HG03045 (cell line): ENCODE measurements at regions not wholly inside any gene's neighbourhood (a gene's known extent, or its start where the extent isn't known, plus 50 kb on each side); places are given as distances from the start of the nearest gene placed in this dataset.

Experiments used
- ATAC-seq: cut with Tn5 transposase; IDR thresholded peaks from one replicate; pipeline ENCODE4 v1.9.1; 2021; ENCODE audit warnings: mild to moderate bottlenecking, moderate library complexity; ENCODE audit not compliant: unreplicated experiment

DNA sequence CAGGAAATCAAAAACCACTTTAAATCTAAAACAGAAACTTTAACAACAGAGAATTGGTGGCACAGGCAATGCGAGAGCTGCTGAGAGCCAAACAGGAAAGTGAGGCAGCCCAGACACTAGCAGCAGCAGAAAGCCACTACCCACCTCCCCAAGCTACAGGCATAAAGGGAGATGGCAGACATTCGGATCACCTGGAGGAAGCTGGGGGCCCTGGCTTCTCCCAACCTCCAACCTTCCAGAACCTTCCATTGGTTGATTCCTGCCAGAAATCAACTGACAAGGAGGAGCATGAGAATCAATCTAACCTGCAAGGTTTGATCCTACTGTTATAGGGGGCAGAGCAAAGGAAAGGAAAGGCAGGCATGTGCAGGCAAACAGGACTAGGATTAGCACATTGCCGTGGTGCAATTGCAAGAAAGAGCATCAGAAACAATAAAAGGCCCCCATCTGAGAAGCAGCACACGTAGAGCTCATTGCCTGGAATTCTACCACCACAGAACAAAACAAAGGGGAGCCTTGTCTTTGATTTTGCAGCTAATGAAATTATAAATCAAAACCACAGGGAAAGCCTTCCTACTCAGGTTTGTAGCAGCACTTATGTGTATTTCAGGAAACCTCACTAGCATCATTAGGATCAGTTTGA is 427.3 kb upstream of the RASGEF1B start:
- ATAC-seq: no peak

DNA sequence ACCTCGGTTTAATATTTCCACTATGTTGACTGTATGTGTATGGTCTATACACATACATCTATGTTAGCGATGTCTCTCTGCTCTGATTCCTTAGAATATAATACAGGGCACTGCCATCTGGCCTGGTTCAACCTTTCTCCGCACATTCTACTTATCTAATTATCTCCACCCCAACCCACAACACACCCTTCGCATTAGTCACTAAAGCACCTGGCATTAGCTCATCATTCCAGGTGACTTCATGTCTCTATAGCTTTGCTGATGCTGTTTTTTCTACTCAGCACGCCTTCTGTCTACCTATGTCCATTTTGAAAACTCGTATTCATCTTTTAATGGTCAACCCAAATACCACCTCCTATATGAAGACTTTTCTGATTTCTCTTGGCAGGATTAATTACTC is 425.2 kb upstream of the RASGEF1B start:
- no peak for ATAC-seq

- no peak for ATAC-seq
Observed at GRCh38 chr4:81891005-81891996, 419.6 kb upstream of the RASGEF1B start.

DNA sequence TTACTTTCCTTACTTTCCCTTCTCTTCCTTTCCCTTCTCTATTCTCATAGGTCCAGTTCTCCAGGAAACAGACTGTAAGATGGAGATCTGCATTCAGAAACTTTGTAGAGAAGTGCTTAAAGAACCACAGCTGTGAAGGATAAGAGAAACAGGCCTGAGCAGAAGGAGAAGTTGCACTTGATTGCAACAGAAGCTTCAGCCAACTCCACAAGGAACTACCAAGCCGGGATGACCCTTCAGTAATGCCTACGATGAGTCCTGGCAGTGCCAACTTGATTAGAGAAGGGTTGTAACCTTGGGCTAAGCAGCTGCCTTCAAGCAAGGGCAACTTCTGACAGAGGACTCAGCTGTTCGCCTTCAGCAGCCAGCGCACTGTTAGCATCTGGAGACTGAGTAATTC is 413.3 kb upstream of the RASGEF1B start:
- no peak for ATAC-seq

GRCh38 chr4:81883530-81884450 is 412.1 kb upstream of the RASGEF1B start:
- no peak for ATAC-seq

DNA sequence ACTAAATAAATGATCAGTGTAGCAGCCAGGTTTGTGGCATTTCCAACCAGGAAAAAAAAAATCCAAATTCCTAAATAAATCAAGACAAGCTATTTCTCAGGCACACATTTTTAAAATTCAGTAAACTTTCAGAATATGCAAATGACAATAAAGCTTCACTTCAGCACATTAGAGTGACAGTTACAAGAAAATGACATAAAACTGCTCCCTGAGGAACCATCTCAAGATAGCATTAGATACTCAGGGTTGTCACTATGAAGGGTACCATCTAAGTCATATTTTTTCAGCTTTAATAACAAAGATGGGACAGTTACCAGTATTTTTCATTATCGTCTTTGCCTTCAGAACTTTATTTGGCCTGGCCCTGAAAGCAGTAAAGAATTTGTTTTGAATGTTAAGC is 411.3 kb upstream of the RASGEF1B start:
- no peak for ATAC-seq

GRCh38 chr4:81881855-81882621 is 410.3 kb upstream of the RASGEF1B start:
- no peak for ATAC-seq

DNA sequence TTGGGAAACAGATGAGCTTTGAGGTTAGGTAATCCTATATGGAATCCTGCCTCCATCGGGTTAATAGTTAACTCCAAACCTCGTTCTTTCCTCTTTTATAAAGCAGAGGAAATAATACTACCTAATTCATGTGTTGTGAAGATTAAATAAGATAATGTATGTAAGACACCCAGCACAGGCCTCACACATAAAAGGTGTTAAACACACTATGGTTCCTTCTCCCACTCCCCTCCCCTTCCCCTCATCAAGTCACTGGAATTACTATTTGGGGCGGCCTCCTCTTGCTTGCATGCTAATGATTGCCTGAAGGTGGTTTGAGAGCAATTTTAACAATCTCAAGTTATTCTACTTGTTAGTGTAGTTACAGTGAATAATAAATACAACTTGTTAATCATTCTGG is 404.4 kb upstream of the RASGEF1B start:
- ATAC-seq: no peak

GRCh38 chr4:81874661-81875515 is 403.2 kb upstream of the RASGEF1B start:
- ATAC-seq: no peak

DNA sequence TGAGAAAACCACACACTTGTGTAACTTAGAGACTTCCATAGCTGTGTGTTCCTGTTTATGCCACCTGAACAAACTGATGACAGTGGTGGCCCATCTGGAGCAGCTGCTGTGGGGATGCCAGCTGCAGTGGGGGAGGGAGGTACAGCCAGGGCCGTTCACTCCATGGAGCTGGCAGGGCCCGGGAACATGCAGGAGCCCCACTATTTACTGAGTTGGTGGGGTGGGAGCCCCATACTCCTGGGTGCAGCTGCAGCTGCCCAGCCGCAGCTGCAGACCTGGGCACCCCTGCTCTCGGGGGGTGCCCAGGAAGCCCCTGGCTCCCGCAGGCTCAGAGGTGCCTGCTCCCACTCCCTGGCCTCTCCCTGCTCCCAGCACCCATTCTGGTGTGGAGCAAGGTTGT is 398.6 kb upstream of the RASGEF1B start:
- no peak for ATAC-seq

DNA sequence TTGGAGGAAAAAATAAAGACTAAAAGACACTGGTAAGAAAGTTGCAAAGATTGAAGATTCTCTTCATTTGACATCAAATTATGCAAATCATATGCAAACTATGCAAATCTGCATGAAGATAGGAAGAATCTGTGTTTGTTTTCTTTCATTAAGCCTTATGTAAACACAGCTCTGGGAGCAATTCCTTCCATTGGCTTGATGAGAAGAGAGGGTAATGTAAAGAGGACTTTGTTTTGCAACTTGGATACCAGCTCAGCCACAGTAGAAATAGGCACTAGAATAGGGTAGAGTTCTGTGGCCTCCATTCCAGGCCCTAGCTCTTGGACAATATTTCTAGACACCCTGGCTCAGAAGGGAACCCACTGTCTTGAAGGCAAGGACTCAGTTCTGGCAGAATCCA is 388.4 kb upstream of the RASGEF1B start:
- ATAC-seq: no peak

- ATAC-seq: no peak
Observed at GRCh38 chr4:81854406-81854805, 382.7 kb upstream of the RASGEF1B start.

DNA sequence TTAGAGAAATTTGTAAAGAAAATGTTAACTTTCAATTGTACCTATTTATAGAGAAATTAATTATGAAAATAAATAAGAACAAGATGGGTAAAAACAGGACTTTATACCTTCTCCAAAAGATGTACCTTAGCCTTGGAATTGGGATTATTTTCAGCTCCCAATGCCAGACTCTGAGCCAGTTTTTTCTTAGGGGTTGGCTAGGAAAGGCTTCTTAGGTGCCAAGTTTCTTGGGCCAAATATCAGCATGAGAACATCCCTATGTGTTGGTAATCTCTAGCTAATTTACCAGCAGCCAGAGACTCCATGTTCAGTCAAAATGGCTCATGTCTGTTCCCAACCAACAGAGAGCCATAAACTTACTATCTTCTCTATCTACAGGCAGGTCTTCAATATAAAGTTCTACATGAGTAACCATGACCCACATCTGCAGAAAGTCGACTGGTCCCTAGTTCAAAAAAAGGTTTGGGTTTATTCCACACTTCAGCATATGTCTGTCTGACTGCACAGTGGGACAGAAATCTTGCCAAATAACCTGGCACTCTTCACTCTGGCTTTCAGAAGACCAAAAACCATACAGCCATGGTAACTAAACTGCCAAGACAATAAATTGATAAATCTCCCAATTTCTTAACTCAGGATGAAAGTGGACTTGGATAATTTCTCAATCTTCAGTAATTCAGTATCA is 380.5 kb upstream of the RASGEF1B start:
- ATAC-seq: no peak

DNA sequence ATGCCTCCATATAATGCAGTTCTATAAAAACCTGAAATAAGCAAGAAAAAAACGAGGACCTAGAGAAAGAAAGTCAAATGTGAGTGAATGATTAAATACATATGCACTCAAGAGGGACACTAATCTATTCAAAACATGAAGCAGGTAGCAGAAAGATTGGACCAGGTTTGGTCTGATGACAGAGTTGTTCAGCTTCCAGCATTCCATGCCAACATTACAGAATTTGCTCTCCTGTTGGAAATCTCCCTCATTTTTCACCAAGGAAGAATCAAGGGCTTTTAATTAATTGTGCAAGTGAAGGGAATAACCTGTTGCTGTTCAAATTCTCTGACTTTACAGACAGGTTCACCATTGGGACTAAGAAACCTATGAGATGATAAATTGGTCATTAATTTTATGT is 379.0 kb upstream of the RASGEF1B start:
- ATAC-seq: no peak

DNA sequence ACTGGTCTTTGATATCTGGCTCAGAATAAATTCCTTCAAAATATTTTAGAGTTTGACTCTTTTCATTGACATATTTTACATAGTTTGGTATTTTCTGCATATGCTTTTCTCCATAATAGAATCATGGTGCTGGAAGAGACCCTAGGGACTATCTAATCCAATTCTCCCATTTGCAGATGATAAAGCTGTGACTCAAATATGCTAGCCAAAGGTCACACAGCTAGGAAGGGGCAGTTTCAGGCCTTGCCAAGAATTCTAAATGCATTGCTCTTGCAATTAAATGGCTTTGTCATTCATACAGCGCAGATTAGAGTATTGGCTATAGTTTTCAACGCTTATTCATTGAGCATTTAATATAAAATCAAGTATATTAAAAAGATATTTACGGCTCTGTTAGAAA is 374.1 kb upstream of the RASGEF1B start:
- ATAC-seq: no peak

- ATAC-seq: no peak
Observed at GRCh38 chr4:81845273-81845672, 373.6 kb upstream of the RASGEF1B start.

GRCh38 chr4:81844717-81845116 is 373.0 kb upstream of the RASGEF1B start:
- ATAC-seq: peak; percentile 81

GRCh38 chr4:81839347-81840042 is 367.8 kb upstream of the RASGEF1B start:
- peak; percentile 54 for ATAC-seq
